CD4-positive, alpha-beta T cell treated with Interleukin-6 for 4 hours (primary cell): ENCODE measurements at regions not wholly inside any gene's neighbourhood (a gene's known extent, or its start where the extent isn't known, plus 50 kb on each side); places are given as distances from the start of the nearest gene placed in this dataset.
"Not testable (repeated sequence)": the region's sequence is repeated elsewhere in the genome, so short reads cannot be mapped to it uniquely, and the experiment has no call there.

Experiments used
- DNase-seq: peaks from one replicate; pipeline ENCODE4 v3.0.0-alpha.2; 2020; ENCODE audit warnings: mixed read lengths

DNA sequence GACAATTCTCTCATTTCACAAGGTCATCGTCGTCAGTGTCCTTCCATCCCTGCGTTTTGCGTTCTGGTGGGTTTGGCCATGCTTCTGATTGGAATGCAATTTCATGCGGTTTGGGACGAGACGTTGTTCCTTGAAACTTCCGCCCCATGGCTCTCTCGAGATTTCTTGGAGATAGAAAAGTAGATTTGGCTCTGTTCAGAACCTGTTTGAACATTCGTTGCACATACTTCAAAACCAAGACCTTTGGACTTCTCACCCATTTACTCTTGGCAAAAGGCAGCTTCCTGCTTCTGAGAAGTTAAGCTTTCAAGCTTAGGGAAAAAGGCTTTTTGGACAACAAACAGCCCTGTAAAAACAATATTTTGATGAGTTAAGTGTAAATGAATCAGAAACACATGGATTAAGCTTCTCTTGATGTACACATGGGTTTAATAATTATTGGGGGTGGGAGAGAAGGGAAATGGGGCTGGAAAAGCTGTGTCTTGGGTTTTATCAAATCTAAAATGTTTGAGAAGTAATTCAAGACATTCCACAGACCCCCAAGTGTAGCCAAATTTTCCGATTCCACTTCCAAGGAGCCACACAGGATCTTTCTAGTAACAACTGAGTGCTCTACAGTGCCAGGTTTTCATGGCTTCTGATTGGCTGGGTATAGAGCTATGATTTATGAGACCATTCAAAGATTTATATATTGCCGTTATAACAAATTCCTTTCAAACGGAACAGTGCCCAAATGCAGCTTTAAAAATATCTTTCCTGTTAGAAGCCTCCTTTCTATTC, 467.2 kb downstream of the MED13L start:
- no peak for DNase-seq

DNA sequence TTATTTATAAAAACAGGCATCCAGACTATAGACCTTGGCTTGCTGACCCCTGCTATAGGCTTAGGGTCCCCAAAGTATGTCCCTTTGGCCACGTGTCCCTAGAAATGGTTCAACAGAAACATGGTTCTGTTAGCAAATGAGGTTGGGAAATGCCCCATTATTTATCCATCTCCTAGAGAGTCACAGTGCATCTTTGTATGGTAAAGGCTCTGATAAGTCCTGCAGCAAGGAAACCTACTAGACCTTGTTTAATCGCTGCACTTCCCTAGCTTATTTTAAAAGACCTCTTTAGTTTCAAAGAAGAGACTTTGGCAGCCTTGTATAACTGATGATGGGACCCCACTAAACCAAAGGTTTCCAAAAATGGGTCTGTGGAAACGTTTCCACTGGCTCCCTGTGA, 471.5 kb downstream of the MED13L start:
- no peak for DNase-seq

GRCh38 chr12:115802767-115803166, 474.7 kb downstream of the MED13L start:
- DNase-seq = no peak

DNA sequence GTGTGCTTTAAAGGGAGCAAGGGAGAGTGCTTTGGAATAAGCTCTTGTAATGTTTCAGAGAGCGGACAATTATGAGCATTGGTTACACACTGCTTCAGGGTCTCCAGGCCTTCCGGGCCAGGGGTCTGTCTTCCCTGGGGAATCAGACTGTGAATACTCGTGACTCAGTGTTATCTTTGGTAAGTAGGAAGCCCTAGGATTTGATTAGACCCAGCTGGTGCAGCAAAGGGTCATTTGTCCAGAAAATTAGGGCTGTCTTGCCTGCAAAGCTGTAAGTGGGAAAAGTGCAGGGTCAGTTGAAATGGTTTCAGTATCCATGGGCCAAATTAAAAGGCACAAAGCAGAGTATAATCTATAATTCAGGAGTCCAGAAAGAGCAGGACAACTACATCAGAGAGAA, 475.6 kb downstream of the MED13L start:
- DNase-seq = no peak

DNA sequence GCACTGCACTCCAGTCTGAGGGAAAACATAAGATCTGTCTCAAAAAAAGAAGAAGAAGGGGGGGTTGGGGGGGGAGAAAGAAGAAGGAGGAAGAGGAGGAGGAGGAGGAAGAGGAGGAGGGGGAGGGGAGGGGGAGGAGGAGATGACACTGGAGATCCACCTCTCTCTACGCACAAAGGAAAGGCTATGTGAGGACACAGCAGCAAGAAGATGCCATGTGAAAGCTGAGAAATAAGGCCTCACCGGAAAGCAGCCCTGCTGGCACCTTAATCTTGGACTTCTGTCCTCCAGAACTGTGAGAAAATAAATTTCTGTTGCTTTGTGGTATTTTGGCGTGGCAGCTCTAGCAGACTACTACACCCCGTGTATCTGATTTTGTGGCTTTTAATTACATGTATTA, 477.9 kb downstream of the MED13L start:
- no peak for DNase-seq

DNA sequence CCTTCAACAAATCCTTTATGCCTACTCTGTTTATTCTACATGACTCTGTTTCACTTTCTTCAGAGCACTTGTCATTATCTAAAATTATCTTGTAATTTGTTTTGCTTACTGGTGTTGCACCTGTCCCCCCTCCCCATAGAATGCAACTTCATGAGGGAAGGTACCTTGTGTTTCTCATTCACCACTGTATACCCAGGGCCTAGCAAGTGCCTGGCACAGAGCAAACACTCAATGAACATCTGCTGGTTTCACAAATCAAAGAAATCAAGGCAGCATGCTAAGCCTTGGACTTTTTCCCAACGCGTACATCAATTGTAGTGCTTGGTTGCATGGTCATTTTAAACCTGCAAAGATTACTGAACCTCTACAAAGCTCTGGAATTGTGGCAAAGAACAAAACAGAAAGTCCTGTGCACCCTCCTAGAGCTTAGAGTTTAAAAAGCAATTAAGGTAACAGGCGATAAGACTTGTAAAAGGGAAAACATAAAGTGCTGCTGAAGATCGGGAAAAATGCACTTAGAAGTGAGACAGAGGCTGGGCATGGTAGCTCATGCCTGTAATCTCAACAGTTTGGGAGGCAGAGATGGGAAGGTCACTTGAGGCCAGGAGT, 479.1 kb downstream of the MED13L start:
- DNase-seq = no peak

- no peak for DNase-seq
These were observed 482.8 kb downstream of the MED13L start for GRCh38 chr12:115794659-115795081.

- no peak for DNase-seq
These were observed 486.2 kb downstream of the MED13L start for GRCh38 chr12:115791331-115791730.

- no peak for DNase-seq
These were observed 487.0 kb downstream of the MED13L start for GRCh38 chr12:115790526-115790925.

GRCh38 chr12:115786490-115786889, 491.0 kb downstream of the MED13L start:
- DNase-seq = not testable (repeated sequence)

DNA sequence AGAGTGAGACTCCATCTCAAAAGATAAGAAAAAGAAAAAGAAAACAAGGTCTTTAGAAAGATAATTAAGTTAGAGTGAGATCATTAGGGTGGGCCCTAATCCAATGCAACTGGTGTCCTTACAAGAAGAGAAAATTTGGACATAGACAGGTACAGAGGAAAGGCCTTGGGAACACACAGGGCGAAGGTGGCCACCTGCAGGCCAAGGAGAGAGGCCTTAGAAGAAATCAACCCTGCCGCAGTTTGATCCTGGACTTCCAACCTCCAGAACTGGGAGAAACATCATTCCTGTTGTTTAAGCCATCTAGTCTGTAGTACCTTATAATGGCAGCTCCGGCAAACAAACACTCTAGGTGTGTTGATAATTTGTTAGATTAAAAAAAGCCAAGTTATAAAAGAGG, 491.9 kb downstream of the MED13L start:
- no peak for DNase-seq

GRCh38 chr12:115776399-115776798, 501.1 kb downstream of the MED13L start:
- no peak for DNase-seq

- DNase-seq = no peak
These were observed 503.2 kb downstream of the MED13L start for GRCh38 chr12:115774148-115774895.

- no peak for DNase-seq
These were observed 505.9 kb downstream of the MED13L start for GRCh38 chr12:115771601-115772000.

GRCh38 chr12:115771065-115771464, 506.4 kb downstream of the MED13L start:
- DNase-seq = no peak

DNA sequence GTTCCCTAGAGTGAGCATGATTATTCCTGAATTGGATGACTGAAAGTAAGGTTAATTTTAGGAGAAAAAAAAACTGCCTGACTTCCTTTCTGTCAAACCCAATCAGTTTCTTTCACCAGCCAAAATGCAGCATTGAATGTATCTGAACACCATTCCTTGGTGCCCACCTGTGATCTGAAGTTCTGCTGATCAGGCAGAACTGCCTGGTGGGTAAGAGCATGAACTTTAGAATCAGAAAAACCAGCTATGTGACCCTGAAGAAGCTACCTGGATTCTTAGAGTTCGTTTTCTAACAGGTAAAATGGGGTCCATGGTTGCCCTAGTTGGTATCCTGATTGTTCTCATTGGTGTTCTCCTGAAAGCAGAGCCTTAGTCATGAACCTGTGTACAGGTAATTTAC, 506.9 kb downstream of the MED13L start:
- DNase-seq = no peak

DNA sequence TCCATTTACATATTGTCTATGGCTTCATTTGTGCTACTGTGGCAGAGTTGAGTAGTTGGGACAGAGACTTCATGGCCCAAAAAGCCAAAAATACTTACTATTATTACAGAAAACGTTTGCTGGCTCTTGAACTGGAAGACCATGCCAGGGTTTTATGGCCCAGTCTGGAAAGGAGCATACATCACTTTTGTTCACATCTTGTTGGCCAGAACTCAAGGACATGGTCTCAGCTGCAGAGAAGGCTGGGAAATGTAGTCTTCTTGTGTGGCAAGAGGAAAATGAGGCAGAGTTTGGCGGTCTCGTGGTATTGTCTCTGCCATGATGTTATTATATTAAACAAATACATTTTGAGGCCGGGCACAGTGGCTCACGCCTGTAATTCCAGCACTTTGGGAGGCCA, 509.6 kb downstream of the MED13L start:
- DNase-seq = no peak

DNA sequence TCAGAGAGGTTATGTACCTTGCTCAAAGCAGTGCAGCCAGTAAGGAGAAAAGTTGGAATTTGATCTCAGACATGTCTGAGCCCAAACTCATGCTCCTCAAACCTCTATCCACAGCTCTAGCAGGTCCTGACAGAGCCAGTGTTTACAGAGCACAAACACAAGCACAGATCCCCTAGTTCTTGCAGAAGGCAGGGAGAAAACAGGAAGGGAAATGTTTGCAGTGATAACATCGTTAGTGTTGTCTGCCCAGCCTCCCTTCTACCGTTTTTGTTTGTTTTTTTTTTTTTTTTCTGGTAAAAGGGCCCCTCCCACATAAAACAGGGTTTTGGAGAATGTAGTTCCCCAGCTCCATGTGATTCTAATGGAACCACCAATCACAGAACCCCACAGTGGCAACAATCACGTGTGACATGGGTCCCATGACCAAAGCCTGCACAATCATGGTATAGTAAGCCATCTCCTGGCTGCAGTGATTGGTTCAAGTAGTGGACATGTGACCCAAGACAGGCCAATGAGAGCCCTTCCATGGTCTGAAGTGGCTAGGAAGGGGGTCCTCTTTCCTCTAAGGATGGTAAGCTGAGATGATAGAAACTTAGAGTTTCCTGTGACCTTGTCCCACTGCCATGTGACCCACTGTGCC, 513.4 kb downstream of the MED13L start:
- DNase-seq = no peak

GRCh38 chr12:115763376-115763775, 514.1 kb downstream of the MED13L start:
- DNase-seq = no peak

DNA sequence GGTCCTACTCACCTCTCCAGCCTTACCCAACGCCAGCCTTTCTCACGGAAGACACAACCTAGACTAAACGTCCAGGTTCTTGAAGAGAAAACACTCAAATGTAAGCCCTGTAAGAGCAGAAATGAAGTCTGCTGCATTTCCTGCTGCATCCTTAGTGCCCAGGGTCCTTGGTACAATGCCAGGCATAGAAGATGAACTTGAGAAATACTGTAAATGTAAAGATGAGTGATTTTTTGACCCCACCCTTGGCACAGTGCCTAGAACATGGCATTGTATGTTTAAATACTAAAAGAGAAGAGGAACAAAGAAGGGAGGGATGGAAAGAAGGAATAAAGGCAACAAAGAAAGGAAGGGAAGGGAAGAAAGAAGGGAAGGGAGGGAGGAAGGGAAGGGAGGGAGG, 514.6 kb downstream of the MED13L start:
- DNase-seq = no peak

DNA sequence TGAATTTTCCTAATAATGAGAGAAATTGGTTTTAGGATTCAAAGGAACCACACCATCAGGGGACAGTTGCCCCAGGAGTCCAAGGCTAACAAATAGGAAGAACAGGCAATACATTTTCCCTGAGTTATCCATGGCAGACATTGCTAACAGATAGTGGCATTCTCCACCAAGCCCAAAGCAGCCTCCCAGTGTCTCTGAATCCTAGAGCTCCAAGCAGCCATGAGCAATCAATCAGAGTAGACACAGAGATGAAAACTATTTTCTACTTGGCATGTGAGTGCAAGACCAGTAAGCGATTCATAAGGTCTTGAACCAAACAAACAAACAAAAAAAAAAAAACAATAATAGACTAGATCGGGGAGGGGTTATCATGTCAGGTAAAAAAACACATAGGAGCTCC, 515.7 kb downstream of the MED13L start:
- DNase-seq = no peak

- DNase-seq = no peak
These were observed 517.3 kb downstream of the MED13L start for GRCh38 chr12:115760231-115760630.

DNA sequence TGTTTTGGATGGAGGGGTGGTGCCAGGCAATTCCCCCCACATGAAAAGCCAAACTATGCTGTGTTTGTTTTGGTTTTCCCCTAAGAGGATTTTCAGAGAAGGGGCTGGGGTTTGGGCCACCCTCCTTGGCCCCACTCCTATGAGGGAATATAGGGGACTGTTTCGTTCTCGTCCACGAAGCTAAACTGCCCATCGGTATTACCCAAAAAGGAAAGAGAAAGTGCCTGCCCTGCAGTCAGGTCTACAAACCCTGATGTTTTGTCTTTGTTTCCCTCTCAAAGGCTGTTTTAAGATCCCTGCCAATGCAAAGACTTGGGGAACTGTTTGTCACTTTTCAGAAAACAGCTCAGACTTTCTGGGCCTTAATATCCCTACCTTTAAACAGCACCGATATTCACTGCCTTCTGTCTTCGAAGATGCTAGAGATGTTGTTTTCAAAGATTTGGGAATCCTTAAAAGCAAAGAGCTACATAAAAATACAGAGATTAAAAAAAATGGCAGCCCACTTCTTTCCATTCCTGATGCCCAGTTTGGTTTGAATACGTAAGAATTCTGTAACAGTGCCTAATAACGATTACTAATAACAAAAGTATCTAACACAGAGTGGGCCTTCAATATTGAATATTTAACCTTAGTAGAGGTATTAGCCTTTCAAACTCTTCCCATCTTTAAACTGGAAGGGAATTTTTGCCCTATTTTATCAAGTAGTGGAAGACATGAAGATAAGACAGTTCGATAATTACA, 518.4 kb downstream of the MED13L start:
- DNase-seq = no peak
